ENCODE measurements at regions not wholly inside any gene's neighbourhood (a gene's known extent, or its start where the extent isn't known, plus 50 kb on each side); places are given as distances from the start of the nearest gene placed in this dataset.
"Not testable (repeated sequence)": the region's sequence is repeated elsewhere in the genome, so short reads cannot be mapped to it uniquely, and the experiment has no call there.

- no peak overlapping the region for H3K4me3 ChIP-seq
- peaks cover 13% of the 10 kb centered on the region; the same call in 1 of the 2 replicates for H3K27me3 ChIP-seq (ENCODE audit: low read depth)
- in situ Hi-C loops (cut with MboI; ENCODE audit: low sequenced_read_pairs), result no loop called here
- DNase-seq (ENCODE audit: low spot score in 2 of 2), result no peak
- H3K9me3 ChIP-seq, result no peaks in the 10 kb centered on the region; the same call in 1 of the 2 replicates
- no peaks in the 10 kb centered on the region for H3K36me3 ChIP-seq (replicated peaks)
- no peaks in the 10 kb centered on the region for H3K4me1 ChIP-seq
These were observed 170.3 kb downstream of the CD47 start for GRCh38 chr3:107920538-107920937.

DNA sequence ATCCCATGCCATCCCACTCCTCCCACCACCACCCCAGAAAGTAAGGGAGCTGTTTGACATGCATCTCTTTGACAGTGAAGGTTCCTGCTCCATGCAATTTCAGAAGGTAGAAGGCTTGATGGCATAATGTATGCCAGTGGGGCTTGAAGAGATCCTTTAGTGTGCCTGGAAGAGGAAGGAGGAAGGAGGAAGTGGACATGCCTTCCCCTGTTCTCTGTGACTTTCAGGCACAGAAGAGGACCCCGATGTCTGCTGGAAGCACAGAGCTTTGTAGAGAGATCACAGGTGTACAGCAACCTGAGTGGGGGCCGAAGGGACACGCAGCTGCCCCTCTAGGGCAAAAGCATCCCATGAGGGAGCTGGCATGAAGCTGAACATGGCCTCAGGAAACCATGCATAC lies 171.6 kb downstream of the CD47 start:
- DNase-seq (ENCODE audit: low spot score in 2 of 2), result no peak
- in situ Hi-C loops (cut with MboI; ENCODE audit: low sequenced_read_pairs), result no loop called here

DNA sequence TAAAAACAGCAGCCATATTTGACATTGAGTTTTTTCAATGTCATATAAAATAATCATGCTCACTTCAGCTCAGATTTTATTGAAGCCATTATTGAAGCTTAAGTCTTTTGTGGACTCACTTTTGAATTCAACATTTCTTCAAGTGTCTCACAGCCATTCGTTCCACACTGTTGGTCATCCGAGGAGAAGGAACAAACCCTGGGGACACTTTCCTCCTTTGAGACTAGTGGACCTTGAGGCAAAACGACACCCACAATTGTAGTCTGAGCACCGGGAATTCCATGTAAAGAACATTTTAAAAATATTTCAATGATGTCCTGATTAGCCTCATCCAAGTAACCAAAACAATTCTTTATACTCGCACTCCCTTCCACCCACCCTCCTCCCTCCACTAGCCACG lies 174.7 kb downstream of the CD47 start:
- H3K4me1 ChIP-seq, result no peaks in the 10 kb centered on the region; the same call in 1 of the 2 replicates
- H3K27me3 ChIP-seq (ENCODE audit: low read depth), result peaks cover 13% of the 10 kb centered on the region; the same call in 1 of the 2 replicates
- H3K9me3 ChIP-seq, result no peaks in the 10 kb centered on the region; the same call in 1 of the 2 replicates
- H3K36me3 ChIP-seq (replicated peaks), result no peaks in the 10 kb centered on the region
- in situ Hi-C loops (cut with MboI; ENCODE audit: low sequenced_read_pairs), result no loop called here
- H3K4me3 ChIP-seq, result no peak overlapping the region
- no peak for DNase-seq (ENCODE audit: low spot score in 2 of 2)

More for the DNA sequence above, 171.6 kb downstream of the CD47 start:
- Histone ChIP-seq H3K4me3 (no peak overlapping the region), H3K27me3 (ENCODE audit: low read depth) (peaks cover 13% of the 10 kb centered on the region; the same call in 1 of the 2 replicates), H3K36me3 (replicated peaks) (no peaks in the 10 kb centered on the region), H3K4me1 (no peaks in the 10 kb centered on the region), H3K9me3 (no peaks in the 10 kb centered on the region; the same call in 1 of the 2 replicates)

- in situ Hi-C loops (cut with MboI; ENCODE audit: low sequenced_read_pairs), result no loop called here
- H3K4me3 ChIP-seq, result no peak overlapping the region
- no peak for DNase-seq (ENCODE audit: low spot score in 2 of 2)
- H3K9me3 ChIP-seq, result no peaks in the 10 kb centered on the region; the same call in 1 of the 2 replicates
- H3K27me3 ChIP-seq (ENCODE audit: low read depth), result peaks cover 11% of the 10 kb centered on the region; the same call in 1 of the 2 replicates
- no peaks in the 10 kb centered on the region; the same call in 1 of the 2 replicates for H3K4me1 ChIP-seq
- no peaks in the 10 kb centered on the region for H3K36me3 ChIP-seq (replicated peaks)
These were observed 175.1 kb downstream of the CD47 start for GRCh38 chr3:107915706-107916105.

DNA sequence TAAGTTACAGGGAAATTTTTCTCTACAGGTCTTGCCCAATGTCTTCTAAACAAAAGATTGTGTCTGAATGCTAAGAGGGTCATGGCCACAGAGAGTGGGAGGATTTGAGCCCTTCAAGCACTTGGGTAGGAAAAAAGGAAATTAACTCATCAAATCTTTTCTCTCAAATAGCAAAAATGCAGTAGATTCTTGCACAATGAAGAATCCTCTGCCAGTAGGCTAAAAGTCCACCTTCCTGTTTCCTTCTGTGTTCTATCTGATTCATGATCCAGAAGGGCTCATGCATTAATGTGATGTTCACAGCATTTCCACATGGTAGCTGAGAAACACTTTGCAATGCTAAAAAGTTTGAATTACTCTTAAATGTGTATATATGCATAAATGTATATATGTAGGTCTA lies 177.1 kb downstream of the CD47 start:
- DNase-seq (ENCODE audit: low spot score in 2 of 2), result no peak
- H3K4me3 ChIP-seq, result no peak overlapping the region
- peaks cover 3% of the 10 kb centered on the region; the same call in 1 of the 2 replicates for H3K27me3 ChIP-seq (ENCODE audit: low read depth)
- in situ Hi-C loops (cut with MboI; ENCODE audit: low sequenced_read_pairs), result no loop called here
- H3K36me3 ChIP-seq (replicated peaks), result no peaks in the 10 kb centered on the region
- no peaks in the 10 kb centered on the region; the same call in 1 of the 2 replicates for H3K9me3 ChIP-seq
- H3K4me1 ChIP-seq, result no peaks in the 10 kb centered on the region; the same call in 1 of the 2 replicates

DNA sequence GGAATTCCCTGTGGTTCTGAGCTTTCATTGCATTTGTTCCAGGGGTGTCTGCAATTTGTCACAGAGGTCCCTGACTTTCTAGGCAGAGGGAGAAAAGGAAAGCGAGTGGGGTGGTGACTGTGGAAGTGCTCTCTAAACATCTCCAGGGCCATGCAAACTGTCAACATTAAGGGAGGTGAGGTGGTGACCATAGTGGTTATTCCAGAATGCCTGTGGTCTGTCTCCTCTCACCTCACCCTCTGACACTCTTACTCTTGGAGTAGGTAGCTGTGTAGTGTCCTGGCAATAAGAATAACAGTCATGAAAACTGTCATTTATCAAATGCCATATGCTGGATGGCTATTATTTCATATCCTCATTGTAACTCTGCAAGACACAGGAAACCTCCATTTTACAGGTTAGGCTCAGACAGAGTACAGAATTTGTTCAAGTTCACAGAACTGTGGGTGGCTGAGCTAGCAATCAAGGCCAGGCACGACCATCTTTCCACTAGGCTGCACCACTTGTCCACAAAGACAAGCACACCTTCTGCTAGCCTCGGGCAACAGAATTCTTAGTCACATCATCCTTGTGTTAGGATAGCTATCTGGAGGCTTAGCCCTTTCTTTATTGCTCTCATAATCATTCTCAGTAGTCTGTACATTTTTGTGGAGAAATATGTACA lies 179.4 kb downstream of the CD47 start:
- Histone ChIP-seq H3K9me3 (no peaks in the 10 kb centered on the region), H3K27me3 (ENCODE audit: low read depth) (peaks cover 4% of the 10 kb centered on the region; the same call in 1 of the 2 replicates), H3K36me3 (replicated peaks) (no peaks in the 10 kb centered on the region), H3K4me1 (no peaks in the 10 kb centered on the region; the same call in 1 of the 2 replicates), H3K4me3 (no peak overlapping the region)
- in situ Hi-C loops (cut with MboI; ENCODE audit: low sequenced_read_pairs), result no loop called here
- DNase-seq (ENCODE audit: low spot score in 2 of 2), result no peak

DNA sequence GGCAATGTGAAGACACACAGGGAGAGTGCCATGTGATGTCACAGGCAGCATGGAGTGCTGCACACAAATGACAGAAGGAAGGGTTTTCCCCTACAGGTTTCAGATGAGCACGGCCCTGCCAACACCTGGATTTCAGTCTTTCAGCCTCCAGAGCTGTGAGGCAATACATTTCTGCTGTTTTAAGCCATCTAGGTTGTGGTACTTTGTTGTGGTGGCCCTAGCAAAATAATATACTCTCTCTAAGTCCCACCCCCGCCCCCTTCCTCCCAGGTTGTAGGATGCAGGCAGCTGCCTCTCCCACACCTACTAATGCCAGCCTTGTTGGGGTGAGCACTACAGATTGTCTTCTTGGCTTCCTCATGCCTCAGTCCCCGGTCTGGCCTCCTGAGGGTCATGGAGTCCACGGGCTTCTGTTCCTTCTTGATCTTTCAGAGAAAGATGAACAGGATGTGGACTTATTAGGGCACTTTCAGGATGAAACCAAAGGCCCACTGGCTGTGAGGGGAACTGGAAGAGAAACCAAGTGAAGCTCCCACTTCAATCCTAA lies 180.0 kb downstream of the CD47 start:
- DNase-seq (ENCODE audit: low spot score in 2 of 2), result no peak
- in situ Hi-C loops (cut with MboI; ENCODE audit: low sequenced_read_pairs), result no loop called here
- Histone ChIP-seq H3K36me3 (replicated peaks) (no peaks in the 10 kb centered on the region), H3K4me3 (no peak overlapping the region), H3K9me3 (no peaks in the 10 kb centered on the region), H3K4me1 (no peaks in the 10 kb centered on the region; the same call in 1 of the 2 replicates), H3K27me3 (ENCODE audit: low read depth) (peaks cover 4% of the 10 kb centered on the region; the same call in 1 of the 2 replicates)

DNA sequence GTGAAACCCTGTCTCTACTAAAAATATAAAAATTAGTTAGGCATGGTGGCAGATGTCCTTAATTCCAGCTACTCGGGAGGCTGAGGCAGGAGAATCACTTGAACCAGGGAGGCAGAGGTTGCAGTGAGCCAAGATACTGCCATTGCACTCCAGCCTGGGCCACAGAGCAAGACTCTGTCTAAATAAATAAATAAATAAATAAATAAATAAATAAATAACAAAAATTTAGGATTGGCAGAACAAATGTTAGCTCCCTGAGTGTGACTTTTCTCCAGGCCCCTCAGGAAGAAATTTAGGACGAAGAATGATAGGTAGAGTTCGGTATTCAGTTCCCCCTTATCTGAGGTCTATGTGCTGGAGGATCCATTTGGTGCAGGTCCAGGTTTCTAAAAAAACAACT lies 181.2 kb downstream of the CD47 start:
- H3K9me3 ChIP-seq; H3K4me1 ChIP-seq; in situ Hi-C loops (cut with MboI; ENCODE audit: low sequenced_read_pairs); H3K4me3 ChIP-seq; DNase-seq (ENCODE audit: low spot score in 2 of 2); H3K27me3 ChIP-seq (ENCODE audit: low read depth); H3K36me3 ChIP-seq (replicated peaks): not testable (repeated sequence)

- in situ Hi-C loops (cut with MboI; ENCODE audit: low sequenced_read_pairs), result no loop called here
- H3K9me3 ChIP-seq, result no peaks in the 10 kb centered on the region
These were observed 182.8 kb downstream of the CD47 start for GRCh38 chr3:107907996-107908395.

DNA sequence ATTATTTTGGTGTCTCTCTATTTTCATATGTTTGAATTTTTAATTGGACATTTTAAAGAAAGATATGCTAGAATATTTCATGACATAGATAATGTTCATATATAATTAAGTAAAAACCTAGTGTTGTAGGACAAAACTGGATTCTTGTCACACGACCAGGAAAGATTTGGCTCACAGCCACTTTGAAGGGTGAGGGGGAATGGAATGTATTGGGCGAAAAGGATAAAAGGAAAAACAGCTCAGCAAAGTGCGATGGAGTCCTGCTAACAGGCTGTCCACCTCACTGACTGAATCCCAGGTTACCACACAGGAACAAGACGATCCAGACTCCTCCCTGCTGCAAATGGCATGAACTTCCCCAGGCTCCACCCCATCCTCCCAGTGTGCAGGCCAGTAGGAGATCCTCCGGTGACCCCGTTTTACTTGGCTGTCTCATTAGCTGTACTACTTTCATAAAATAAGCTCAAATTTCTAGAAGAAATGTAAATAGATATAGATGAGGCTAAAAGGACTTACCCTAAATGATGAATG lies 186.2 kb downstream of the CD47 start:
- Histone ChIP-seq H3K27me3 (ENCODE audit: low read depth) (peaks cover 14% of the 10 kb centered on the region), H3K9me3 (no peaks in the 10 kb centered on the region), H3K4me3 (no peak overlapping the region), H3K4me1 (no peaks in the 10 kb centered on the region), H3K36me3 (replicated peaks) (no peaks in the 10 kb centered on the region)
- no peak for DNase-seq (ENCODE audit: low spot score in 2 of 2)
- in situ Hi-C loops (cut with MboI; ENCODE audit: low sequenced_read_pairs), result no loop called here

More at GRCh38 chr3:107907996-107908395, 182.8 kb downstream of the CD47 start:
- Histone ChIP-seq H3K4me3 (no peak overlapping the region), H3K27me3 (ENCODE audit: low read depth) (peaks cover 9% of the 10 kb centered on the region; the same call in 1 of the 2 replicates), H3K4me1 (no peaks in the 10 kb centered on the region), H3K36me3 (replicated peaks) (no peaks in the 10 kb centered on the region)
- DNase-seq (ENCODE audit: low spot score in 2 of 2), result no peak

GRCh38 chr3:107899990-107900651 lies 190.7 kb downstream of the CD47 start:
- Histone ChIP-seq H3K4me1 (no peaks in the 10 kb centered on the region), H3K36me3 (replicated peaks) (no peaks in the 10 kb centered on the region), H3K27me3 (ENCODE audit: low read depth) (peaks cover 36% of the 10 kb centered on the region), H3K9me3 (no peaks in the 10 kb centered on the region), H3K4me3 (no peak overlapping the region)
- in situ Hi-C loops (cut with MboI; ENCODE audit: low sequenced_read_pairs), result no loop called here
- no peak for DNase-seq (ENCODE audit: low spot score in 2 of 2)

DNA sequence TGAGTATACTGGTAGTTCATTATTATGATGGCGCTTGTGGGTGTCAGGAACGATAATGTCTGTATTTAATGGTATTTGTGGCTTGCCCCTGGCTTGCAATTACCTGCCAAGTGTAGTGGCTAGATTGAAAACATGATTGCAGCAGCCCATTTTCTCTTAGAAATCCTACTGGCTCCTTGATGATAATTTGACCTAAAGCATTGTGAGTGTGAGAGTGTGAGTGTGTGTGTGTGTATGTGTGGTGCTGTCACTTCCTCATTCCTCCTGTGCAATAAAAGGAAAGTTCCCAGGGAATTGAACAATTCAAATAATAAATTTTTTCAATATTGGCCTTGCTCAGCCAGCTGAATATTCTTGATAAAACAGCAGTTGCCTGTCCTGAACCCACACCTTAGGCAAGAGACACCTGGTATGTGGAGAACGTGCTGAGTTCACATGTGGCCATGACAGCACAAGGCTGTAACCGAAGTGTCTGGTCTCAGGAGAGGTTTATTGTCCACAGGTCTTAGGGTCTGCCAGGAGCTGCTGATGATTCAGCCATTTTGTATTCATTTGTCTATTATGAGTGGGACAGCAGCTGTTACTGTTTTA lies 193.3 kb downstream of the CD47 start:
- no peak for DNase-seq (ENCODE audit: low spot score in 2 of 2)
- Histone ChIP-seq H3K27me3 (ENCODE audit: low read depth) (peaks cover 39% of the 10 kb centered on the region), H3K9me3 (no peaks in the 10 kb centered on the region), H3K4me3 (no peak overlapping the region), H3K36me3 (replicated peaks) (no peaks in the 10 kb centered on the region), H3K4me1 (no peaks in the 10 kb centered on the region)
- in situ Hi-C loops (cut with MboI; ENCODE audit: low sequenced_read_pairs), result no loop called here

GRCh38 chr3:107894998-107895397 lies 195.8 kb downstream of the CD47 start:
- DNase-seq (ENCODE audit: low spot score in 2 of 2), result no peak
- H3K27me3 ChIP-seq (ENCODE audit: low read depth), result peaks cover 38% of the 10 kb centered on the region
- no peak overlapping the region for H3K4me3 ChIP-seq
- no peaks in the 10 kb centered on the region for H3K36me3 ChIP-seq (replicated peaks)
- in situ Hi-C loops (cut with MboI; ENCODE audit: low sequenced_read_pairs), result no loop called here
- no peaks in the 10 kb centered on the region for H3K9me3 ChIP-seq
- no peaks in the 10 kb centered on the region for H3K4me1 ChIP-seq

Measured in HAP-1 (cell line).